WTC11 (cell line): ENCODE measurements at regions not wholly inside any gene's neighbourhood (a gene's known extent, or its start where the extent isn't known, plus 50 kb on each side); places are given as distances from the start of the nearest gene placed in this dataset.

Experiments
- ATAC-seq: fragments of 200-7000 bp; cut with Tn5 transposase; 2 replicates; pipeline ENCODE4 v1.10.0; 2021; ENCODE audit warnings: mild to moderate bottlenecking, moderate library complexity
- CTCF ChIA-PET: fragments of 300-600 bp; sonication (Branson Sonifier 250); formaldehyde crosslinking; loops from one replicate; lab custom pipeline; 2021; ENCODE audit warnings: antibody characterized with exemption; lab: Charles Lee
- POLR2A ChIA-PET: fragments of 350-600 bp; sonication (Branson Sonifier 250); formaldehyde crosslinking; loops from one replicate; lab custom pipeline; 2021; ENCODE audit warnings: antibody characterized with exemption; lab: Charles Lee
- DNase-seq: peaks from one replicate; pipeline ENCODE4 v3.0.0; 2021; ENCODE audit warnings: low spot score
- H3K27ac Mint-ChIP-seq: 2 replicates; pipeline ENCODE4 v1.8.0; 2021; ENCODE audit warnings: mixed read lengths
- H3K27me3 Mint-ChIP-seq: 2 replicates; pipeline ENCODE4 v1.8.0; 2021; ENCODE audit warnings: low read depth, mild to moderate bottlenecking, moderate library complexity, mixed read lengths
- H3K36me3 Mint-ChIP-seq: 2 replicates; pipeline ENCODE4 v1.8.0; 2021; ENCODE audit warnings: mixed read lengths
- H3K4me1 Mint-ChIP-seq: 2 replicates; pipeline ENCODE4 v1.8.0; 2022; ENCODE audit warnings: mixed read lengths
- H3K4me3 Mint-ChIP-seq: 2 replicates; pipeline ENCODE4 v1.8.0; 2021; ENCODE audit warnings: mild to moderate bottlenecking, moderate library complexity, mixed read lengths
- H3K9me3 Mint-ChIP-seq: 2 replicates; pipeline ENCODE4 v1.8.0; 2021; ENCODE audit warnings: mixed read lengths
- CREB1 ChIP-seq: sonication (generic); formaldehyde crosslinking; IDR thresholded peaks from 2 replicates; pipeline ENCODE4 v1.8.0; 2023; ENCODE audit warnings: mild to moderate bottlenecking, missing genetic modification reagents
- E2F4 ChIP-seq: sonication (generic); formaldehyde crosslinking; IDR thresholded peaks from 2 replicates; pipeline ENCODE4 v1.8.1; 2022; ENCODE audit warnings: low read depth, mild to moderate bottlenecking, moderate library complexity, missing genetic modification reagents, borderline replicate concordance
- ETV6 ChIP-seq: sonication (generic); formaldehyde crosslinking; IDR thresholded peaks from 2 replicates; pipeline ENCODE4 v1.8.1; 2022; ENCODE audit warnings: mild to moderate bottlenecking, missing genetic modification reagents
- HMGA2 ChIP-seq: fragments of 250-450 bp; sonication (Bioruptor Pico); IDR thresholded peaks from 2 replicates; pipeline ENCODE4 v1.4.0; 2021; ENCODE audit warnings: mild to moderate bottlenecking, moderate library complexity
- NR1H2 ChIP-seq: sonication (generic); formaldehyde crosslinking; IDR thresholded peaks from 2 replicates; pipeline ENCODE4 v1.9.0; 2021; ENCODE audit warnings: mild to moderate bottlenecking, moderate library complexity, missing genetic modification reagents
- PRDM15 ChIP-seq: sonication (generic); formaldehyde crosslinking; IDR thresholded peaks from 2 replicates; pipeline ENCODE4 v1.8.0; 2022; ENCODE audit warnings: missing genetic modification reagents
- PREB ChIP-seq: sonication (generic); formaldehyde crosslinking; IDR thresholded peaks from 2 replicates; pipeline ENCODE4 v1.8.1; 2022; ENCODE audit warnings: mild to moderate bottlenecking, missing genetic modification reagents, moderate library complexity, borderline replicate concordance
- RORB ChIP-seq: fragments of 250-450 bp; sonication (Bioruptor Pico); IDR thresholded peaks from 2 replicates; pipeline ENCODE4 v1.9.0; 2021; ENCODE audit warnings: mild to moderate bottlenecking
- SMAD3 ChIP-seq: sonication (generic); formaldehyde crosslinking; IDR thresholded peaks from 2 replicates; pipeline ENCODE4 v1.8.0; 2022; ENCODE audit warnings: missing genetic modification reagents, mild to moderate bottlenecking, borderline replicate concordance
- SP1 ChIP-seq: sonication (generic); formaldehyde crosslinking; conservative IDR thresholded peaks from 2 replicates; pipeline ENCODE4 v1.8.1; 2022; ENCODE audit warnings: missing genetic modification reagents
- STAT6 ChIP-seq: sonication (generic); formaldehyde crosslinking; conservative IDR thresholded peaks from 2 replicates; pipeline ENCODE4 v1.8.1; 2023; ENCODE audit warnings: mild to moderate bottlenecking, low read depth, missing genetic modification reagents, moderate library complexity
- TEAD4 ChIP-seq: sonication (generic); formaldehyde crosslinking; IDR thresholded peaks from 2 replicates; pipeline ENCODE4 v1.8.0; 2022; ENCODE audit warnings: mild to moderate bottlenecking, missing genetic modification reagents
- ZBTB43 ChIP-seq: sonication (generic); formaldehyde crosslinking; IDR thresholded peaks from 2 replicates; pipeline ENCODE4 v1.8.1; 2023; ENCODE audit warnings: mild to moderate bottlenecking, missing genetic modification reagents
- ZNF317 ChIP-seq: sonication (generic); formaldehyde crosslinking; IDR thresholded peaks from 2 replicates; pipeline ENCODE4 v1.8.1; 2023; ENCODE audit warnings: low read depth, mild to moderate bottlenecking, moderate library complexity, missing genetic modification reagents, borderline replicate concordance
- ZNF416 ChIP-seq: fragments of 250-450 bp; sonication (Bioruptor Pico); IDR thresholded peaks from 2 replicates; pipeline ENCODE4 v1.9.0; 2021; ENCODE audit warnings: mild to moderate bottlenecking, inconsistent platforms
- ZNF532 ChIP-seq: fragments of 250-450 bp; sonication (Bioruptor Pico); IDR thresholded peaks from 2 replicates; pipeline ENCODE4 v1.9.0; 2021; ENCODE audit warnings: mild to moderate bottlenecking, borderline replicate concordance
- ZNF671 ChIP-seq: fragments of 250-450 bp; sonication (Bioruptor Pico); IDR thresholded peaks from 2 replicates; pipeline ENCODE4 v1.8.0; 2021; ENCODE audit warnings: mild to moderate bottlenecking

GRCh38 chr5:121319292-121319691 lies 532.4 kb upstream of the FTMT start:
- H3K4me3 Mint-ChIP-seq = no peak overlapping the region
- H3K27ac Mint-ChIP-seq = no peak overlapping the region
- peaks cover 5% of the 10 kb centered on the region for H3K9me3 Mint-ChIP-seq
- H3K4me1 Mint-ChIP-seq = no peaks in the 10 kb centered on the region
- ATAC-seq = no peak
- DNase-seq = no peak
- CTCF ChIA-PET = no interaction called here
- TF ChIP-seq ZNF317 (CRISPR knock-in tag) = no peak
- no peak for TF ChIP-seq PRDM15 (CRISPR knock-in tag)
- TF ChIP-seq ETV6 (CRISPR knock-in tag) = no peak
- no peak for TF ChIP-seq ZBTB43 (CRISPR knock-in tag)
- TF ChIP-seq ZNF416 (CRISPR knock-in tag) = no peak
- no peak for TF ChIP-seq STAT6 (CRISPR knock-in tag)
- TF ChIP-seq ZNF532 (CRISPR knock-in tag) = no peak
- TF ChIP-seq E2F4 = no peak
- no peak for TF ChIP-seq RORB
- no peak for TF ChIP-seq SP1
- TF ChIP-seq TEAD4 (CRISPR knock-in tag) = no peak
- no peak for TF ChIP-seq SMAD3 (CRISPR knock-in tag)
- no peak for TF ChIP-seq CREB1 (CRISPR knock-in tag)
- no peak for TF ChIP-seq NR1H2 (CRISPR knock-in tag)
- no peak for TF ChIP-seq PREB (CRISPR knock-in tag)
- no peak for TF ChIP-seq ZNF671 (CRISPR knock-in tag)
- no peak for TF ChIP-seq HMGA2 (CRISPR knock-in tag)
- no peaks in the 10 kb centered on the region for H3K27me3 Mint-ChIP-seq
- no peaks in the 10 kb centered on the region for H3K36me3 Mint-ChIP-seq
- POLR2A ChIA-PET = no interaction called here
